ENCODE measurements at regions not wholly inside any gene's neighbourhood (a gene's known extent, or its start where the extent isn't known, plus 50 kb on each side); places are given as distances from the start of the nearest gene placed in this dataset.

DNA sequence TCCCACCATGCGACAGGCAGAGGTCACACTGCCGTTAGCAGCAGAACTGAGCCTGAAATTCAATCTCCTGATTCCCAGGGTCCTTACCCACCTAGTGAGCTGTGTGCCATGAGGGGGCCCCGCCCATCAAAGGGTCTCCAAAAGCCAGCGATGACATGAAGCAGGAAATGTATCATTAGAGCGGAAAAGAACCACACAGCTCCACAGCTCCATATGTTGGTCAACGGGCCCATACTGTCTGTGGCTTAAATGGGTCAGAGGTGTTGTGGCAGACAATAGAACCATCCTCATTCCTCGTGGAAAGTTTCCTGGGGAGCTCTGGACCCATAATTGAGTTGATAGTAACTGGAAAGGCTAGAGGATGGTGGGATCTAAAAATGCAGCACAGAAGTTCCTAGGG, 68.1 kb upstream of the PODXL start:
- no peak for DNase-seq (ENCODE audit: low read depth in 4 of 4, low spot score in 3 of 4)

GRCh38 chr7:131623154-131623553, 66.7 kb upstream of the PODXL start:
- no peak for DNase-seq (ENCODE audit: low read depth in 4 of 4, low spot score in 3 of 4)

- no peak for DNase-seq (ENCODE audit: low read depth in 4 of 4, low spot score in 3 of 4)
Observed at GRCh38 chr7:131621652-131622051, 65.2 kb upstream of the PODXL start.

DNA sequence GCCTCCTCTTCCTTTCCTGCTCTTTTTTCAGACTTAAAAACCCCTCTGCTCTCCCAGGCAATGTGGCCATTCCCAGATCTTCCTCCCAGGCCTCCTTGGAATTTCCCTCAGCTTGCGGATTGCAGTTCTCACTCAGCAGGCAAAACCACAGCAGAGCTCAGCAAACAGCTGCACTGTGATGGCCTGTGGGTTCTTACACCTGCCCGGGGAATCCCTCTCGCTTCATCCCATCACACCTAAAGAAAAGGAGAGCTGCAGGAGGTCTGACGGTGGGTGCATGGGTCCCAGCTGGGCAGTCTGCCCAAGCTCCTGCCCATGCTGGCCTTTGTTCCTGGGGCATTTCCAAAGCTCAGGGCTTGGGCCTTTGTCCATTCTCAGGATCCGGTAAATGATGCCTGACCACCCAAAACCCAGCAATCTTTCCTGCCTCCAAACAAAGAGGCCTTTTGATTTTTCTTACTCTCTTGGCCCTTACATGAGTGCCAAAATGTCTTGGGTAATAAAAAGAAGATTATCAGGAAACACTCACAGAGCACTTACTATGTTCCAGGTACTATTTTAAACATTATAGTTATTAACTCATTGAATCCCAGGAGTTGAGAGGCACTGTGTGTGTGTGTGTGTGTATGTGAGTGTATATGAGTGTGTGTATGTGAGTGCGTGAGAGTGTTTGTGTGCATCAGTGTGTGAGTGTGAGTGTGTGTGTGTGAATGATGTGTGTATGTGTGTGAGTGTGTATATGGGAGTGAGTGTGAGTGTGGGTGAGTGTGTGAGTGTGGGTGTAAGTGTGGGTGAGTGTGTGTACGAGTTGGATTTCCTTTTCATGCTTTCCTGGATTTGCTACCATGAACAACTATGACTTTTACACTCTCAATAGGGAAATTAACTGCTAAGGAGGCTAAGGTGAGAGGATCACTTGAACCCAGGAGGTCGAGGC, 64.5 kb upstream of the PODXL start:
- DNase-seq (ENCODE audit: low read depth in 4 of 4, low spot score in 3 of 4): no peak

DNA sequence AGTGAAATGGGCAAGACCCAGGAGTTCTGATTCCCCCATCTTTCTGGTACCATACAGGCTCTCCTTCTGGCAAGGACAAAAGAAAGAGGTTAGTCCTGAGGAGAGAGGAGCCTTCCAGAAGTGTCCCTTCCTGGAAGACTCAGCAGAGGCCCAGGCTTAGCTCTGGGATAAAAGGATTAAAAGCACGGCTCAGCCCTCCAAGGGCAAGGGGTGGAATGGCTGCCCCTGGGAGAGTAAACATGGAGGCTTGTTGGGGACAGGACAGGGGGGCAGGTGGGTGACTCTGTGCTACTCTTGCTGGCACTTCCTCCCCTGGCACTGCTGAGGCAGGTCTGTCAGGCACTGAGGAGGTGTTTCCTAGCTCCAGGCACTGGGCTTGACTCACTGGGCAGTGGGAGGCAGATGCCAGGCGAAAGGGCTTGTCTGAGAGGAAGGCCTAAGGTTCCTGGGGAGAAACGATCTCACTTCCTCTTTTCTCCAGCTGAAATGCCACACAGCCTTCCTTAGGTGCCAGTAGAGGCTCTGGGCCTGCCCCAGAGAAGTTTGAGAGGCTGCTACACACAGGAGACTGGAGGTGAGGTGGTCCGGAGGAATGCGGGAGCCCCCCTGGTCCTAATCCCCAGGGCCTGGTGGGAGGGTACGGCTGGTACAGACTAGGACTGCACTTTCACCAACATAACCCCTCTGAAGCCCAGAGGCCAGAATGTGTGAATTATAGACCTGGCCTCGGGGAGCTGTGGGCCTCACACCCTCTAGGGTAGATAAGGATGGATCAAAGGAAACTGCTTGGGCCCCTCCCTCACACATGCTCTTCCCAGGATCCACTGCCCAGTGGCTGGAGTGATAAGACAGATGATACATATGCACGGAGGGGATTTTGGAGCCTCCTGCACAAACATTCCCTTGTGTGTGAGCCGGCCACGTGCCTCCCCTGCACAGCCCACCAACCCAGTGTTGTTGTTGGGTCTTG, 63.2 kb upstream of the PODXL start:
- no peak for DNase-seq (ENCODE audit: low read depth in 4 of 4, low spot score in 3 of 4)

GRCh38 chr7:131618391-131618790, 62.0 kb upstream of the PODXL start:
- no peak for DNase-seq (ENCODE audit: low read depth in 4 of 4, low spot score in 3 of 4)

GRCh38 chr7:131616487-131617200, 60.2 kb upstream of the PODXL start:
- DNase-seq (ENCODE audit: low read depth in 4 of 4, low spot score in 3 of 4): no peak

DNA sequence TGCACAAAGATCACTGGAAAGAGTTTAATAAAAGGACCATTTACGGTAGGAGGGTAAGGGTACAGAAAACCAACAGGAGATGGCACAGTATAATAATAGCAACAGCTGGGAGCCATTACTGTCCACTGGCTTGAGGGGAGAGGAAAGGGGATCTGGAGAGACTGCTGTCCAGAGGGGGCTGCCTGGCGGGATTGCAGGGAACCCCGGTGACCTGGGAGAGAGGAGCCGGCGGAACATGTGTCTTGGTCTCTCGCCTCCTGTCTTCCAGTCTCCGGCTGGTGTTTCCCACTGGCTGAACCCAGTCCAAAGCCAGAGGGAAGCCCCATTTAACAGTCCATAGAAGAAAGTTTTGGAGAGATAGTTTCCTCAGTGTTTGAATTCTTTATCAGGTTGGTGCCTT, 57.5 kb upstream of the PODXL start:
- DNase-seq (ENCODE audit: low read depth in 4 of 4, low spot score in 3 of 4): no peak

DNA sequence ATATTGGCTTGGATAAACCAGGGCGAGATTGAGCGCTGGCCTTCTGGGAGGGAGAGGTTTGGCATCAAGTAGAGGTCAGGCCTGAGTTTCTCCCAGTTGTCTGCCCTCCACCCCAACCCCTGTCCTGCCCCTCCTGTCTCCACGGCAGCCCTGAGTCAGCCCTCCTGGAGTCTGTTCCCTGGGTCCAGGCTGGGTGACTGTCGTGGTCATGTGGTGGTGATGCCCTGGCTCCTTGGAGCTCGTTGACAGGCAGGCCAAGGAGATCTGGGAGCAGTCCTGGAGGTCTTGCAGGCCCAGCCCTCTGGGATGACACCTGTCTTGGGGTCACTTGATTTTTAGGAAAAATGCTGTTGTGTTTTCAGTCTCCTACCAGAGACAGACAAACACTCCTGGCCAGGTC, 53.6 kb upstream of the PODXL start:
- no peak for DNase-seq (ENCODE audit: low read depth in 4 of 4, low spot score in 3 of 4)

DNA sequence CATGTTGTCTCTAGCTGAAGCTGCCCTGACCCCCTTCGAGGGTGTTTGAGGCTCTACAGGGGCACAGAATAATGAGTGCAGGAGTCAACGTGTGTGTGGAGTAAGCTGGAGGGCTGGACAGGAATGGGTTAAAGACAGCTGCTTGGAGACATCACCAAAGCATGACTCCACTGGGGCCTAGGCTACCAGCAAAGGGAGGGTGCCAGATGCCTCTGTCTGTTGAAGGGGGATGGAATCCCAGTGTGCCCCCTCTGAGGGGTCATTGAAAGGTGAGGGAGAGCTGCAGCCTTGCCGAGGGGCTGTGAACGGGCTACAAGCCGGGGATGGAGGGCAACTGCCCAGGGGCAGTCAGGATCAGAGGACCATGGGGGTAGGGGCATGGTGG, 51.7 kb upstream of the PODXL start:
- no peak for DNase-seq (ENCODE audit: low read depth in 4 of 4, low spot score in 3 of 4)

DNA sequence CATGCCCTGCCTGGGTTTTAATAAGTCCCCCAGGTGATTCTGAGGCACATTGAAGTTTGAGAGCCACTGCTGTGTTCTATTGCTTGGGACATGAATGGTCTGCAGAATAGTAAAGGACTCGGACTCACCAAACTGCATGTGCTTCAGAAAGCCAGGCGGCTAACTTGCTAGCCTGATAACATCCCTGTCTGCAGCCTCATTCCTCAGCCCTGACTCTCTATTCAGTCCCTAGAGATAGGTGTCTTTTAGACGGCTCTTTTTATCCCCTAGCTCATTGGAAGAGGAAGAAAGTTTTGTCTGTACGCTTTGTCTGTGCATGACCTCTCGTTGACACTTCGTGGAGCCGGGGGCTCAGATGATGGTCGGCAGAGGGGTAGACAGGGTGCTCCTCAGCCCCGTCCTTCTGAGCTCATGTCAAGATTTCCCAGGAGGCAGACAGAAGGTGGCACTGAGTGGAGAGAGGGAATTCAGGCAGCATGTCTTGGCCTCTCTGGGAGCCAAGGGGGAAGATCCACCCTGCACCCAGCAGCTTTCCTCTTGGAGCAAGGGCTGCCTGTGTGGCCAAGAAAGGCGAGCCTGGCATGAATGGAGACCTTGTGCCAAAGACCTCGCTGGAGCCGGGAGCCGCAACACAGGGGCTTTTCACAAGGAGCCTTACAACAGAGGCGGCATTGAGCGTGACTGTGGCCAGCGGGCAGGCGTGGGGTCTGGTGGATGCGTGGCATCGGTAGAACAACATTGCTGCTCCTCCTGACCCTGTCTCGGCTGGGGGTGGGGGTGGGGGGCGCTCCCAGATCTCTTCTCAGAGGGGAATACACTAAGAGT, 51.1 kb upstream of the PODXL start:
- no peak for DNase-seq (ENCODE audit: low read depth in 4 of 4, low spot score in 3 of 4)

GRCh38 chr7:131606346-131607290, 50.2 kb upstream of the PODXL start:
- DNase-seq (ENCODE audit: low read depth in 4 of 4, low spot score in 3 of 4): no peak
